ENCODE measurements at regions not wholly inside any gene's neighbourhood (a gene's known extent, or its start where the extent isn't known, plus 50 kb on each side); places are given as distances from the start of the nearest gene placed in this dataset.

GRCh38 chr3:5061218-5061569 lies 60.9 kb upstream of the ARL8B start:
- TF ChIP-seq POLR2A (IDR thresholded peaks at IDR 0.05; ENCODE audit: borderline replicate concordance, extremely low read depth, insufficient read depth, insufficient read length) (no peak), JUND (IDR thresholded peaks at IDR 0.05) (no peak), CTCF (IDR thresholded peaks at IDR 0.05 in 2 of 3, conservative IDR thresholded peaks at IDR 0.05 in 1 of 3; ENCODE audit: borderline replicate concordance in 1 of 3, insufficient read depth in 1 of 3, low read depth in 2 of 3, low read length in 2 of 3) (no peak), TCF7L2 (IDR thresholded peaks at IDR 0.05; ENCODE audit: borderline replicate concordance, extremely low read depth, insufficient read depth, insufficient read length) (no peak), SIN3A (IDR thresholded peaks at IDR 0.05; ENCODE audit: low read depth) (no peak), YY1 (IDR thresholded peaks at IDR 0.05; ENCODE audit: extremely low read depth, insufficient replicate concordance, low read depth, low read length) (no peak), ELF1 (IDR thresholded peaks at IDR 0.05; ENCODE audit: borderline replicate concordance, low read depth) (no peak), FOSL1 (IDR thresholded peaks at IDR 0.05; ENCODE audit: low read depth) (no peak), MAX (IDR thresholded peaks at IDR 0.05) (no peak), RAD21 (IDR thresholded peaks at IDR 0.05; ENCODE audit: low read depth) (no peak), REST (IDR thresholded peaks at IDR 0.05; ENCODE audit: low read depth) (no peak), EGR1 (IDR thresholded peaks at IDR 0.05; ENCODE audit: low read depth) (no peak)

Data from HCT116 (cell line).